HEK293T (cell line): ENCODE measurements at regions not wholly inside any gene's neighbourhood (a gene's known extent, or its start where the extent isn't known, plus 50 kb on each side); places are given as distances from the start of the nearest gene placed in this dataset.
A peak's percentile ranks its signal among the peaks of the same experiment; 100 is the strongest.

Experiments used
- CTCF ChIA-PET: fragments of 350-600 bp; formaldehyde crosslinking; extraction: SDS; loops from one replicate; lab custom pipeline; 2021; ENCODE audit warnings: antibody characterized with exemption, inconsistent platforms; lab: Yijun Ruan, JAX
- POLR2A ChIA-PET: fragments of 350-600 bp; formaldehyde crosslinking; extraction: SDS; loops from one replicate; lab custom pipeline; 2020; ENCODE audit warnings: antibody characterized with exemption, inconsistent platforms; lab: Yijun Ruan, JAX
- DNase-seq: peaks from one replicate; pipeline ENCODE4 v3.0.0; 2012; ENCODE audit warnings: mixed read lengths; ENCODE audit errors: extremely low spot score
- ARNT ChIP-seq: fragments of 450-650 bp; IDR thresholded peaks from 2 replicates; pipeline ENCODE4 v1.6.1; 2017; ENCODE audit warnings: mild to moderate bottlenecking
- BHLHE40 ChIP-seq: fragments of 450-650 bp; IDR thresholded peaks from 2 replicates; pipeline ENCODE4 v1.6.1; 2016; ENCODE audit warnings: mild to moderate bottlenecking, moderate library complexity, borderline replicate concordance
- CTBP1 ChIP-seq: fragments of 450-650 bp; IDR thresholded peaks from 2 replicates; pipeline ENCODE4 v1.6.1; 2016; ENCODE audit warnings: borderline replicate concordance
- ELF4 ChIP-seq: fragments of 450-650 bp; IDR thresholded peaks from 2 replicates; pipeline ENCODE4 v1.6.1; 2017; ENCODE audit warnings: antibody characterized with exemption
- FOXA1 ChIP-seq: fragments of 450-650 bp; IDR thresholded peaks from 2 replicates; pipeline ENCODE4 v1.6.1; 2016; ENCODE audit warnings: mild to moderate bottlenecking
- FOXK2 ChIP-seq: fragments of 450-650 bp; IDR thresholded peaks from 2 replicates; pipeline ENCODE4 v1.6.1; 2016; ENCODE audit warnings: mild to moderate bottlenecking
- FOXM1 ChIP-seq: fragments of 450-650 bp; IDR thresholded peaks from 2 replicates; pipeline ENCODE4 v1.6.1; 2017; ENCODE audit warnings: mild to moderate bottlenecking, borderline replicate concordance
- HDGF ChIP-seq: fragments of 450-650 bp; IDR thresholded peaks from 2 replicates; pipeline ENCODE4 v1.6.1; 2017; ENCODE audit warnings: antibody characterized with exemption, borderline replicate concordance
- L3MBTL2 ChIP-seq: fragments of 450-650 bp; conservative IDR thresholded peaks from 2 replicates; pipeline ENCODE4 v1.6.1; 2016; ENCODE audit warnings: mild to moderate bottlenecking
- LEF1 ChIP-seq: fragments of 450-650 bp; IDR thresholded peaks from 2 replicates; pipeline ENCODE4 v1.6.1; 2017; ENCODE audit warnings: mild to moderate bottlenecking, borderline replicate concordance
- NFRKB ChIP-seq: fragments of 450-650 bp; IDR thresholded peaks from 2 replicates; pipeline ENCODE4 v1.6.1; 2016; ENCODE audit warnings: mild to moderate bottlenecking, moderate library complexity
- PKNOX1 ChIP-seq: fragments of 450-650 bp; IDR thresholded peaks from 2 replicates; pipeline ENCODE4 v1.6.1; 2016
- SP1 ChIP-seq: fragments of 450-650 bp; IDR thresholded peaks from 2 replicates; pipeline ENCODE4 v1.6.1; 2017
- SUZ12 ChIP-seq: fragments of 450-650 bp; IDR thresholded peaks from 2 replicates; pipeline ENCODE4 v1.6.1; 2016; ENCODE audit warnings: mild to moderate bottlenecking
- TARDBP ChIP-seq: fragments of 450-650 bp; IDR thresholded peaks from 2 replicates; pipeline ENCODE4 v1.6.1; 2016
- ZNF384 ChIP-seq: fragments of 450-650 bp; IDR thresholded peaks from 2 replicates; pipeline ENCODE4 v1.6.1; 2016

- DNase-seq = no peak
- ChIA-PET POLR2A (no interaction called here), CTCF (no interaction called here)
- TF ChIP-seq HDGF = no peak
- no peak for TF ChIP-seq LEF1
- no peak for TF ChIP-seq BHLHE40
- no peak for TF ChIP-seq CTBP1
- TF ChIP-seq SP1 = no peak
- TF ChIP-seq FOXK2 = no peak
- TF ChIP-seq ELF4 = no peak
- no peak for TF ChIP-seq FOXM1
- no peak for TF ChIP-seq ZNF384
- TF ChIP-seq L3MBTL2 = no peak
- TF ChIP-seq ARNT = no peak
- TF ChIP-seq NFRKB = no peak
- TF ChIP-seq TARDBP = no peak
- no peak for TF ChIP-seq FOXA1
- no peak for TF ChIP-seq SUZ12
- TF ChIP-seq PKNOX1 = no peak
Observed at GRCh38 chr5:68547622-68548021, 332.1 kb downstream of the PIK3R1 start.

GRCh38 chr5:68548959-68549676 is 333.6 kb downstream of the PIK3R1 start:
- ChIA-PET CTCF (no interaction called here), POLR2A (interaction anchor here (0.7 kb wide), 1 partner anchor 184 kb away, joined by 3 read pairs; no protein-coding TSS in a partner anchor)
- TF ChIP-seq L3MBTL2 (peak; percentile 24; the same call in 1 of the 2 replicates), FOXA1 (no peak), PKNOX1 (peak; percentile 93)
- no peak for DNase-seq

GRCh38 chr5:68550015-68550414 is 334.5 kb downstream of the PIK3R1 start:
- CTCF ChIA-PET = no interaction called here
- no peak for DNase-seq
- POLR2A ChIA-PET = no interaction called here
- TF ChIP-seq ZNF384 (no peak), PKNOX1 (no peak), SP1 (no peak), ARNT (no peak), FOXA1 (no peak), LEF1 (no peak), FOXK2 (no peak), L3MBTL2 (no peak), ELF4 (no peak), TARDBP (no peak), NFRKB (no peak), CTBP1 (no peak), FOXM1 (no peak), SUZ12 (no peak), HDGF (no peak), BHLHE40 (no peak)

- DNase-seq = no peak
- POLR2A ChIA-PET = no interaction called here
- CTCF ChIA-PET = no interaction called here
- no peak for TF ChIP-seq ELF4
- no peak for TF ChIP-seq HDGF
- no peak for TF ChIP-seq TARDBP
- TF ChIP-seq NFRKB = no peak
- no peak for TF ChIP-seq PKNOX1
- TF ChIP-seq CTBP1 = no peak
- no peak for TF ChIP-seq LEF1
- no peak for TF ChIP-seq BHLHE40
- no peak for TF ChIP-seq L3MBTL2
- TF ChIP-seq FOXA1 = no peak
- no peak for TF ChIP-seq ZNF384
- no peak for TF ChIP-seq SP1
- TF ChIP-seq FOXM1 = no peak
- TF ChIP-seq ARNT = no peak
Observed at GRCh38 chr5:68551436-68551835, 335.9 kb downstream of the PIK3R1 start.

GRCh38 chr5:68554571-68555279 is 339.2 kb downstream of the PIK3R1 start:
- DNase-seq = no peak
- TF ChIP-seq L3MBTL2 = no peak
- no peak for TF ChIP-seq TARDBP
- TF ChIP-seq FOXK2 = no peak
- TF ChIP-seq SP1 = no peak
- TF ChIP-seq LEF1 = no peak
- TF ChIP-seq CTBP1 = no peak
- TF ChIP-seq FOXM1 = no peak
- TF ChIP-seq ELF4 = no peak
- ChIA-PET CTCF (no interaction called here), POLR2A (no interaction called here)
